ENCODE measurements at regions not wholly inside any gene's neighbourhood (a gene's known extent, or its start where the extent isn't known, plus 50 kb on each side); places are given as distances from the start of the nearest gene placed in this dataset.

DNA sequence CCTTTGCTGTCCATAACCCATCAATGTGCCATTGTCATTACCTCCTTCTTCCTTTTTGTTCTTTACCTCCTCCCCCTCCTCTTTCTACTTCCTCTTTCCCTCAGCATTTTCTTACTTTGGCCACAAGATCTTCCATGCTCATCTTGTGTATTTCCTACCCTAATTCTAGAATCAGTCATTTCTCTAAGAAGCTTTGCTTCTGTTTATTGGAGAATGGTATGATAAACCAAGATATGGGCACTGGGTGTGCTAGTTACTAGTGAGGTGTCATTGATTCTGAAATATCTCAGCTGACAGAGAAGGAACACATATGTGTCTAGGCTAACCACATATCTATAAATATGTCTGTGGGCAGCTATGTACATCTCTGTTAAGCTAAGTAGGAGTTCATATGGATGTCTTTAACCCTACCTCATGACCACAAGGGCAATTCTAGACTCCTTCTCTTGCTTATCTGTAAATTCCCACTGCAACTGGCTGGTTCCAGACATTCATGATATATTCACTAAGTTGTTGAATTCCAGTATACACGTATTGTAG lies 2051.3 kb upstream of the CDH9 start:
- DNase-seq (ENCODE audit: low read depth in 1 of 2, low spot score in 2 of 2) (no peak), FAIRE-seq (no peak)
- no peak overlapping the region for H2AFZ ChIP-seq (ENCODE audit: low read length)
- TF ChIP-seq HDAC2 (IDR thresholded peaks at IDR 0.05; ENCODE audit: borderline replicate concordance in 1 of 2, low read depth in 2 of 2, low read length in 2 of 2) (no peak), POLR2AphosphoS5 (IDR thresholded peaks at IDR 0.05; ENCODE audit: low read depth, low read length) (no peak), POU5F1 (IDR thresholded peaks at IDR 0.05; ENCODE audit: low read depth, low read length) (no peak), JUN (IDR thresholded peaks at IDR 0.05; ENCODE audit: low read depth, low read length) (no peak)

More for the DNA sequence above, 2051.3 kb upstream of the CDH9 start:
- H4K5ac ChIP-seq (ENCODE audit: insufficient read length, low read depth, low read length) = no peak overlapping the region
- no peak overlapping the region for H3K23ac ChIP-seq (ENCODE audit: insufficient read length)
- no peak overlapping the region for H3K27ac ChIP-seq (ENCODE audit: low read depth, low read length)
- H3K4me3 ChIP-seq (ENCODE audit: extremely low read depth in 1 of 4, insufficient read depth in 2 of 4, low read depth in 3 of 4, low read length in 4 of 4) = no peak overlapping the region
- no peaks in the 10 kb centered on the region for H3K79me1 ChIP-seq (ENCODE audit: low read depth, low read length)
- no peaks in the 10 kb centered on the region for H4K20me1 ChIP-seq (replicated peaks in 1 of 2; ENCODE audit: control insufficient read depth in 1 of 2, insufficient read depth in 2 of 2, low read length in 2 of 2)
- H3K4me1 ChIP-seq (replicated peaks in 1 of 4; ENCODE audit: control insufficient read depth in 3 of 4, insufficient read depth in 4 of 4, low read length in 3 of 4) = no peaks in the 10 kb centered on the region
- H2BK120ac ChIP-seq (replicated peaks; ENCODE audit: low read depth, low read length) = no peak overlapping the region
- no peaks in the 10 kb centered on the region for H3K79me2 ChIP-seq (ENCODE audit: control insufficient read depth in 1 of 2, insufficient read depth in 2 of 2, low read length in 2 of 2)
- no peak overlapping the region for H3K9ac ChIP-seq (replicated peaks in 1 of 4; ENCODE audit: extremely low read depth in 1 of 4, low read depth in 3 of 4, low read length in 3 of 4)
- H2BK15ac ChIP-seq (ENCODE audit: low read length) = no peak overlapping the region
- H3K4ac ChIP-seq (replicated peaks; ENCODE audit: insufficient read length, low read depth, low read length) = no peak overlapping the region
- no peak overlapping the region for H2BK12ac ChIP-seq (ENCODE audit: low read depth, low read length)
- no peak overlapping the region for H3K4me2 ChIP-seq (ENCODE audit: insufficient read depth in 1 of 2, low read depth in 2 of 2, low read length in 2 of 2)
- H4K8ac ChIP-seq (ENCODE audit: extremely low read depth, insufficient read depth, low read length) = no peak overlapping the region
- 88% methylated on average over 1 of the region's 1 CpG; no CpG with 5 or more reads in 1 of the 2 experiments for WGBS, 2 experiments (ENCODE audit: extremely low coverage in 1 of 2, insufficient coverage in 1 of 2, insufficient read length in 1 of 2, insufficient replicate concordance in 2 of 2, low coverage in 1 of 2, low lambda C conversion rate in 2 of 2, missing lambda C conversion rate in 1 of 2)
- H3K9me3 ChIP-seq (ENCODE audit: insufficient read depth in 2 of 2, low read depth in 1 of 2, low read length in 1 of 2) = no peaks in the 10 kb centered on the region; a peak in 1 of 4 replicates
- H3K27me3 ChIP-seq (replicated peaks in 1 of 4; ENCODE audit: control insufficient read depth in 3 of 4, extremely low read depth in 1 of 4, insufficient read depth in 3 of 4, low read length in 3 of 4) = no peaks in the 10 kb centered on the region
- H3K36me3 ChIP-seq (ENCODE audit: control insufficient read depth in 2 of 4, insufficient read depth in 4 of 4, low read length in 3 of 4) = no peaks in the 10 kb centered on the region
- ChIA-PET POLR2A (ENCODE audit: partially characterized antibody) (no interaction called here), CTCF (ENCODE audit: partially characterized antibody) (interaction anchor here (0.7 to 2.3 kb wide), 2 partner anchors 10 to 163 kb away, joined by 3 to 9 read pairs; no protein-coding TSS in a partner anchor)
- no peak overlapping the region for H2AK5ac ChIP-seq (ENCODE audit: low read depth, low read length)
- no peak overlapping the region for H3K18ac ChIP-seq (ENCODE audit: extremely low read depth, low read length)
- H3K56ac ChIP-seq (replicated peaks; ENCODE audit: insufficient read length, low read depth, low read length) = no peak overlapping the region
- H2BK20ac ChIP-seq (ENCODE audit: low read length) = no peak overlapping the region
- no peaks in the 10 kb centered on the region for H3K23me2 ChIP-seq (ENCODE audit: low read depth, low read length)
- no peak overlapping the region for H3K14ac ChIP-seq (ENCODE audit: insufficient read length)
- H2BK5ac ChIP-seq (ENCODE audit: low read depth, low read length) = no peak overlapping the region
- no peak overlapping the region for H4K91ac ChIP-seq (replicated peaks; ENCODE audit: insufficient read length, low read length)

All from H1 (cell line).